ENCODE measurements at regions not wholly inside any gene's neighbourhood (a gene's known extent, or its start where the extent isn't known, plus 50 kb on each side); places are given as distances from the start of the nearest gene placed in this dataset.
"Not testable (repeated sequence)": the region's sequence is repeated elsewhere in the genome, so short reads cannot be mapped to it uniquely, and the experiment has no call there.

DNA sequence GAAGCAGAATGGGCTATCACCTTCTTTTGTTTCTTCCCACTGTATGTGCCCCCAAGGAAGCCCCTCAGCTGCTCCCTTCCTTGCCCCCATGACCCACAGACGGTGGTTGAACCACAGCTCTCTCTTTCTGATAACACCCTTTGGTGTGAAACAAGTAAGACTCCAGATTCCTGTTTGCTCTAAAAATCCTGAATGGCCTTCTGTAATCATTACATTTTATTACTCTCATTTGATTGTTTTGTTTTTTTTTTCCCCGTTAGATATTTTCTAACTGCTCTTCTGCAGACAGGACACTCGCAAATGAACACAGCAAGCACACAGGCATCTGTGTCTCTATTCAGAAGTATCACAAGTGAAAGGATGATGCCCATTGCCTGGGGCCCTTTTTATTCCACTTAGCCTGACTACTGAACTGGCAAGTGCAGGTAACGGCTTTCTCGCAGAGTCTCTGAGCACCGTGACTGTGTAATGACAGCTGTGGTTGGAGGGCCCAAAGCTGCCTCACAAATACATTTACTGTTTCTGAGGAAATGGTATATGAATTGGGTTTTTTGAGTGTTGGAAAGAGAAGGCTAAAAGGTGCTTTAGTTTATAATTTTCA lies 59.3 kb downstream of the OXGR1 start:
- no peaks in the 10 kb centered on the region for H3K36me3 ChIP-seq (ENCODE audit: control insufficient read depth, insufficient read depth, low read length, severe bottlenecking)
- no peak overlapping the region for H3K4me3 ChIP-seq (ENCODE audit: low read length)
- H3K27me3 ChIP-seq (replicated peaks; ENCODE audit: control insufficient read depth, insufficient read depth, low read length), result no peaks in the 10 kb centered on the region
- no peaks in the 10 kb centered on the region for H3K9me3 ChIP-seq (ENCODE audit: control insufficient read depth, low read length)
- H3K4me1 ChIP-seq (ENCODE audit: control insufficient read depth, insufficient read depth, low read length), result no peaks in the 10 kb centered on the region
- DNase-seq (ENCODE audit: low read depth), result no peak
- H3K9ac ChIP-seq (ENCODE audit: low read length), result no peak overlapping the region

DNA sequence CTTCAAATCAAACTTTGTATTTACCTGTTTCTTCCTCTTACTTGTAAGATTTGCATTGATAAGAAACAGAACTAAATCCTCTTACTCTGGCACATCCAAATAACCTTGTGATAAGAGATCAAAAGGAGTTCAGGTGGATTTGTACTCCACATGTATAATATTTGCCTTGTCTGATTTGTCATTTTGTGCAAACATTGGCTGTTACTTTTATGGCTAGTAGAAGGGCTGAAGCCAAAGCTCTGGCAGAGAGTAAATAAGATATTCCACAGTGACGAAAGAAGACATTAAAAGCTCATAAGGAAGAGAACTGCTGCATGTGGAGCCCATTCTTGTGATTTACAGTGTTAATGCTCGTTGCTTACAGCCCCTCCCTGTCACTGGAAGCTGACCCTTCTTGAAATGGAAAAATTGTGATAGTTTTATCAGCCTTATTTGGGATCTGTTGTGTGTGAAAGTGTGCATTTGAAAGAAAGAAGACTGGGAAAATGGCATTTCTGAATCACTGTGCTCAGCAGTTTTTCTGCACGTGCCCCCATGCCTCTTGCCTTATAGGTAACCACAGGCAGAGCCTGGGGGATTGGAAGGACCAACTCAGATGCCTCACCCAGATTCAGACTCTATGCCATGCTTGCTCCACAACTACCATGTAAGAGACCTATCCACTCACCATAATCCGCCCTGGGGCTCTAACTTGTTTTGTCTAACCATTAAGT lies 68.2 kb downstream of the OXGR1 start:
- Histone ChIP-seq H3K36me3 (ENCODE audit: control insufficient read depth, insufficient read depth, low read length, severe bottlenecking) (no peaks in the 10 kb centered on the region), H3K4me3 (ENCODE audit: low read length) (no peak overlapping the region), H3K9me3 (ENCODE audit: control insufficient read depth, low read length) (peaks cover 4% of the 10 kb centered on the region), H3K4me1 (ENCODE audit: control insufficient read depth, insufficient read depth, low read length) (no peaks in the 10 kb centered on the region), H3K27me3 (replicated peaks; ENCODE audit: control insufficient read depth, insufficient read depth, low read length) (no peaks in the 10 kb centered on the region), H3K9ac (ENCODE audit: low read length) (no peak overlapping the region)
- DNase-seq (ENCODE audit: low read depth), result no peak

DNA sequence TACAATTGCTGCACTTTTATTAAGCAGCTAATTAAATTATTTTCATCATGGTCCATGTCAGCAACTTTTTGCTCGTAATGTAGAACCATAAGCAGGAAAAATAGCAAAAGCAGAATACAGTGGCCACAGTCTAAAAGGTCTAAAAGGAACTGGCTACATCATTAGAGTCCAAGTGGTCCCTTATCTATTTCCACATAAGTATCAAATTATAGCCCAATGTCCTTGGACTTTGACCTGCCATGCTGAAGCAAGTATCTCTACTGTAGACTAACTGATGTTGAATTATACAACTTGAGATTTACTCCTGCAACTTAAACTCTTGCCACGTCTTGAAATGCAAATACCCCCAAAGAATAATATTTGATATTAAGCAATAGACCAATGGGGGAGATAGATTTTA lies 68.8 kb downstream of the OXGR1 start:
- H3K36me3 ChIP-seq (ENCODE audit: control insufficient read depth, insufficient read depth, low read length, severe bottlenecking), result no peaks in the 10 kb centered on the region
- no peak overlapping the region for H3K4me3 ChIP-seq (ENCODE audit: low read length)
- H3K9ac ChIP-seq (ENCODE audit: low read length), result no peak overlapping the region
- DNase-seq (ENCODE audit: low read depth), result no peak
- H3K9me3 ChIP-seq (ENCODE audit: control insufficient read depth, low read length), result peaks cover 4% of the 10 kb centered on the region
- H3K4me1 ChIP-seq (ENCODE audit: control insufficient read depth, insufficient read depth, low read length), result no peaks in the 10 kb centered on the region
- no peaks in the 10 kb centered on the region for H3K27me3 ChIP-seq (replicated peaks; ENCODE audit: control insufficient read depth, insufficient read depth, low read length)

DNA sequence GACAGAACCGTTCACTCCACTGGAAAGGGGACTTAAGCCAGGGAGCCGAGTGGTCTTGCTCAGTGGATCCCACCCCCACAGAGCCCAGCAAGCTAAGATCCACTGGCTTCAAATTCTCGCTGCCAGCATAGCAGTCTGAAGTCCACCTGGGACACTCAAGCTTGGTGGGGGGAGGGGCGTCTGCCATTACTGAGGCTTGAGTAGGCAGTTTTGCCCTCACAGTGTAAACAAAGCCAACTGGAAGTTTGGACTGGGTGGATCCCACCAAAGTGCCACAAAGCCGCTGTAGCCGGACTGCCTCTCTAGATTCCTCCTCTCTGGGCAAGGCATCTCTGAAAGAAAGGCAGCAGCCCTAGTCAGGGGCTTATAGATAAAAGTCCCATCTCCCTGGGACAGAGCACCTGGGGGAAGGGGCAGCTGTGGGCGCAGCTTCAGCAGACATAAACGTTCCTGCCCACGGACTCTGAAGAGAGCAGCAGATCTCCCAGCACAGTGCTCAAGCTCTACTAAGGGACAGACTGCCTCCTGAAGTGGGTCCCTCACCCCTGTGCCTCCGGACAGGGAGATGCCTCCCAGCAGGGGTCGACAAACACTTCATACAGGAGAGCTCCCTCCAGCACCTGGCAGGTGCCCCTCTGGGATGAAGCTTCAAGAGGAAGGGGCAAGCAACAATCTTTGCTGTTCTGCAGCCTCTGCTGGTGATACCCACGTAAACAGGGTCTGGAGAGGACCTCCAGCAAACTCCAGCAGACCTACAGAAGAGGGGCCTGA lies 75.2 kb downstream of the OXGR1 start:
- H3K9me3 ChIP-seq (ENCODE audit: control insufficient read depth, low read length), result not testable (repeated sequence)

DNA sequence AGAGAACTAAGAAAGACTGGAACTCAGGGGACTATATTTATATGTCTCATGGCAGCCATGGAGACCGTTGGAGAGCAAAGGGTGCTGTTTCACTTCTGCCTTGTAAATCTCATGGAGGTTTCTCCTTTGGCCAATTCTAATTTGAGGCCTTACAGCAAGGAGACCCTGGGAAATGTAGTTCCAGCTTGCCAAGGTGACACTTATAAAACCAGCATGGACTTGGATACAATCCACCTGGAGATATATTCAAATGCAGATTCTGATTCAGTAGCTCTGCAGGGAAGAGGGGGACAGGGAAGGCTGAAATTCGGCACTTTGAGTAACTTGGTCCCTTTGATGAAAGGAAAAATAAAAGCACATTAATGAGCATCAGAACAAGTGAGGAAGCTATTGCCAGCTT lies 90.0 kb downstream of the OXGR1 start:
- Histone ChIP-seq H3K4me1 (ENCODE audit: control insufficient read depth, insufficient read depth, low read length) (no peaks in the 10 kb centered on the region), H3K4me3 (ENCODE audit: low read length) (no peak overlapping the region), H3K9ac (ENCODE audit: low read length) (no peak overlapping the region), H3K36me3 (ENCODE audit: control insufficient read depth, insufficient read depth, low read length, severe bottlenecking) (no peaks in the 10 kb centered on the region), H3K9me3 (ENCODE audit: control insufficient read depth, low read length) (no peaks in the 10 kb centered on the region), H3K27me3 (replicated peaks; ENCODE audit: control insufficient read depth, insufficient read depth, low read length) (no peaks in the 10 kb centered on the region)
- no peak for DNase-seq (ENCODE audit: low read depth)

More for the DNA sequence above, 75.2 kb downstream of the OXGR1 start:
- not testable (repeated sequence) for H3K9ac ChIP-seq (ENCODE audit: low read length); H3K4me1 ChIP-seq (ENCODE audit: control insufficient read depth, insufficient read depth, low read length); H3K27me3 ChIP-seq (replicated peaks; ENCODE audit: control insufficient read depth, insufficient read depth, low read length); H3K36me3 ChIP-seq (ENCODE audit: control insufficient read depth, insufficient read depth, low read length, severe bottlenecking); H3K4me3 ChIP-seq (ENCODE audit: low read length); DNase-seq (ENCODE audit: low read depth)

DNA sequence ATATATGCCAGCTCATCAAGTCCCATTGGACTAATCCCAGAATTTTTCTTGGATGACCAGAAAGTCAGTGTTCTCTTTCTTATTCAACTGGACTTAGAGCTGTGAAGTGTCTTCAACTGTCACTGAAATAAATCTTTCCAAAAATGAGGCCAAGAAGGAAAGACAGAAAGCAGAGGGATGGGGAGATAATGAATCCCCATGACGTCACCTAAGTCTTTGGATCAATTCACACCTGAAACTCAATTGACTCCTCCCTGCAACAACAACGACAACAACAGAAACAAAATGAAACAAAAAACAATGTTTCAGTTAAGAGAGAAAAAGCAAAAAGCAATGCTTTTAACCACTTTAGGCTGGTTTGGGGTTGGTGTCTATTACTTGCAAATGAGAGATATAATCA lies 91.2 kb downstream of the OXGR1 start:
- Histone ChIP-seq H3K36me3 (ENCODE audit: control insufficient read depth, insufficient read depth, low read length, severe bottlenecking) (no peaks in the 10 kb centered on the region), H3K4me3 (ENCODE audit: low read length) (no peak overlapping the region), H3K4me1 (ENCODE audit: control insufficient read depth, insufficient read depth, low read length) (peaks cover 8% of the 10 kb centered on the region), H3K9me3 (ENCODE audit: control insufficient read depth, low read length) (no peaks in the 10 kb centered on the region), H3K9ac (ENCODE audit: low read length) (no peak overlapping the region), H3K27me3 (replicated peaks; ENCODE audit: control insufficient read depth, insufficient read depth, low read length) (no peaks in the 10 kb centered on the region)
- DNase-seq (ENCODE audit: low read depth), result no peak

DNA sequence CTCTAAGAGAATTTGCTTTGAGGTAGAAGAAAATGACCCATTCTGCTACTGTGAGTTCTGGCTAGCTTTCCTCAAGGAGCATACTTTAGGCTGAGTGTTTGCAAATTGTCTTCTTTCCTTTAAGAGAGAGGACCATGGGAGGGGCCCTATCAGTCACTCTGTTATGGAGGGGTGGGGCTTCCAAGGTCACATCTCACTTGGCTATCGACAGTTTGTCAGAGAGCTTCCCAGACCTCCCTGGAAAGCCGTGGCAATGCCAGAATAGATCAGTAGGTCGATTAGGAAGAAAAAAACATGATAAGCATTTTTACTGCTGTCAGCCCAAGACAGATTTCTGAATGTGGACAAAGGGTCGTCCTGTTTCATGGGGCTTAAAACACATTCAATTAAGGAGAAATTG lies 93.3 kb downstream of the OXGR1 start:
- H3K9me3 ChIP-seq (ENCODE audit: control insufficient read depth, low read length), result peaks cover 3% of the 10 kb centered on the region
- H3K4me1 ChIP-seq (ENCODE audit: control insufficient read depth, insufficient read depth, low read length), result peaks cover 13% of the 10 kb centered on the region
- H3K9ac ChIP-seq (ENCODE audit: low read length), result no peak overlapping the region
- H3K27me3 ChIP-seq (replicated peaks; ENCODE audit: control insufficient read depth, insufficient read depth, low read length), result no peaks in the 10 kb centered on the region
- no peaks in the 10 kb centered on the region for H3K36me3 ChIP-seq (ENCODE audit: control insufficient read depth, insufficient read depth, low read length, severe bottlenecking)
- no peak for DNase-seq (ENCODE audit: low read depth)
- H3K4me3 ChIP-seq (ENCODE audit: low read length), result no peak overlapping the region

DNA sequence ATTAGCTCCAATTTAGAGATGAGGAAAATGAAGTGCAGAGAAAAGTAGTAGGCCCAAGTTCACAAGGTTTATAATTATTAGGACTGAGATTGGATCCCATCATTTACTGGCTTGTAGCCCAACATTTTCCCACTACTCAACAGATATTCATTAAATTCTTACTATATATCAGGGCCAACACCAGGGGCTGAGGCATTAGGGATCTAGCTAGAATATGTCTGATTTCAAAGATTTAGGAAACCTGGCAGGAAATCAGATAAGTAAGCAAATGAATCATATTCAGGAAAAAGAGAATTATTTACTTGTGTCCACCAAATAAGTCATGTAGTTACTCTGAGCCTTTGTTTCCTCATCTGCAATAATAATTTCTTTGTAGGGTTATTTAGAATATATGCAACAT lies 94.3 kb downstream of the OXGR1 start:
- Histone ChIP-seq H3K36me3 (ENCODE audit: control insufficient read depth, insufficient read depth, low read length, severe bottlenecking) (no peaks in the 10 kb centered on the region), H3K4me1 (ENCODE audit: control insufficient read depth, insufficient read depth, low read length) (peaks cover 13% of the 10 kb centered on the region), H3K27me3 (replicated peaks; ENCODE audit: control insufficient read depth, insufficient read depth, low read length) (no peaks in the 10 kb centered on the region), H3K4me3 (ENCODE audit: low read length) (no peak overlapping the region), H3K9ac (ENCODE audit: low read length) (no peak overlapping the region), H3K9me3 (ENCODE audit: control insufficient read depth, low read length) (peaks cover 14% of the 10 kb centered on the region)
- DNase-seq (ENCODE audit: low read depth), result no peak

DNA sequence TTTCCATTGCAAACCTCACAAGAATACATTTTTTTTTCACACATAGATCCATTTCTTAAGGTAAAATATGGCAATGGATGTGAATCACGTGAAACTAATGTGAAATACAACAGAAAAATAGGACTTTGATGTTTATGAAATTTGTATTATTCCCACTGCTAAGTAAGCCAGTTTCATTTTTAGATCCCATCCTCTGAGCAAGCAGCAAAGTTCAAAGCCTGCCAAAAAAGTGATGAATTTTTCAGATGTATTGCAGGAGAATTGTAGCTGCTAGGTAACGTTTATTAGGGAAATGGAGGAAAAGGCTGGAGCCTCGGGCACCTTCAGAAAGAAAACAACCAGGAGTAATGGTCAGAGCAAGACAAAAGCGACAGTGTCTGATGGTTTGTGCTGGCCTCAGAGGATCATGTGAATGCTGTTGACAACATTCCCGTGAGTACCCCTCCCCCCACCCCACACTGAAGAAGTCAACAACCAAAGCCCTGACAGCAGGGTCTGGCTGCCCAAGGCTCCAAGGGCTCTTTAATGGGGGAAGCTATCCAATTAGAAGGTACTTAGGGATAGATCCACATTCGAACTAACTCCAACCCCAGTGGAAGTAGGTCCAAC lies 95.5 kb downstream of the OXGR1 start:
- H3K9ac ChIP-seq (ENCODE audit: low read length), result peak overlapping the region; percentile 24
- peak overlapping the region; percentile 47 for H3K4me3 ChIP-seq (ENCODE audit: low read length)
- peaks cover 19% of the 10 kb centered on the region for H3K9me3 ChIP-seq (ENCODE audit: control insufficient read depth, low read length)
- H3K4me1 ChIP-seq (ENCODE audit: control insufficient read depth, insufficient read depth, low read length), result peaks cover 13% of the 10 kb centered on the region
- DNase-seq (ENCODE audit: low read depth), result peak; percentile 19
- H3K27me3 ChIP-seq (replicated peaks; ENCODE audit: control insufficient read depth, insufficient read depth, low read length), result no peaks in the 10 kb centered on the region
- no peaks in the 10 kb centered on the region for H3K36me3 ChIP-seq (ENCODE audit: control insufficient read depth, insufficient read depth, low read length, severe bottlenecking)

DNA sequence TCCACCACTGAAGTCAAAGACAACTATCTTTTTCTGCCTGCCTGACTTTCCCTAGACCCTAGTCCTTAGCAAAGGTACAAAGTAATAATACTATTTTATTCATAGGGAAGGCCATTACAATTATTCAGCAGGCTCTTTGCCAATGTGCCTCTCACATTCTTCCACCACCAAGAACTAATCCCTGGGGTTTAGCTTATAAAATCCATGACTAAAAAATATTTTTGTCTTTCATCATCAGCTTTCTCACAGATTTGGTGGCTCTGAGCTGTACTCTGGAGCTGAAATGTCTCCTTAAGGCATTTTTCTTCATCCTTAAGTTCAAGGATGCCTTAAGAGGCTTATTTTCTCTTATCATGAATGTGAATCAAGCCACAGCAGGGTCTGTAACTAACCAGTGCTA lies 96.1 kb downstream of the OXGR1 start:
- Histone ChIP-seq H3K4me1 (ENCODE audit: control insufficient read depth, insufficient read depth, low read length) (peaks cover 13% of the 10 kb centered on the region), H3K4me3 (ENCODE audit: low read length) (peak overlapping the region; percentile 47), H3K9ac (ENCODE audit: low read length) (peak overlapping the region; percentile 24), H3K36me3 (ENCODE audit: control insufficient read depth, insufficient read depth, low read length, severe bottlenecking) (no peaks in the 10 kb centered on the region), H3K27me3 (replicated peaks; ENCODE audit: control insufficient read depth, insufficient read depth, low read length) (no peaks in the 10 kb centered on the region), H3K9me3 (ENCODE audit: control insufficient read depth, low read length) (peaks cover 19% of the 10 kb centered on the region)
- peak; percentile 72 for DNase-seq (ENCODE audit: low read depth)
